HepG2 (cell line): ENCODE measurements at regions not wholly inside any gene's neighbourhood (a gene's known extent, or its start where the extent isn't known, plus 50 kb on each side); places are given as distances from the start of the nearest gene placed in this dataset.

ENCODE experiments used
- DR1 ChIP-seq: sonication (generic); formaldehyde crosslinking; IDR thresholded peaks from 2 replicates; pipeline ENCODE4 v1.8.0; 2021; ENCODE audit warnings: mild to moderate bottlenecking, missing genetic modification reagents, inconsistent platforms
- FOXK1 ChIP-seq: sonication (generic); formaldehyde crosslinking; IDR thresholded peaks from 2 replicates; pipeline ENCODE4 v1.4.0; 2020; ENCODE audit warnings: low read depth, missing genetic modification reagents, borderline replicate concordance
- FOXO4 ChIP-seq: sonication (generic); formaldehyde crosslinking; conservative IDR thresholded peaks from 2 replicates; pipeline ENCODE4 v1.8.1; 2023; ENCODE audit warnings: missing genetic modification reagents
- HNF4G ChIP-seq, 2 experiments: sonication (generic) in 1 of 2; formaldehyde crosslinking in 1 of 2; IDR thresholded peaks; 2 replicates each; pipeline versions ENCODE4 v1.4.0 to v1.6.1; 2011 to 2020; ENCODE audit warnings: borderline replicate concordance in 2 of 2, low read depth in 2 of 2, mild to moderate bottlenecking in 2 of 2, low read length in 1 of 2, missing genetic modification reagents in 1 of 2, moderate library complexity in 1 of 2
- NFAT5 ChIP-seq: sonication (generic); formaldehyde crosslinking; IDR thresholded peaks from 2 replicates; pipeline ENCODE4 v1.4.0; 2020; ENCODE audit warnings: missing genetic modification reagents
- RAD21 ChIP-seq: fragments of 450-650 bp; formaldehyde crosslinking; IDR thresholded peaks from 2 replicates; pipeline ENCODE4 v1.5.0; 2020; ENCODE audit warnings: mild to moderate bottlenecking
- ZMAT3 ChIP-seq: sonication (generic); formaldehyde crosslinking; conservative IDR thresholded peaks from 2 replicates; pipeline ENCODE4 v1.7.0; 2021; ENCODE audit warnings: missing genetic modification reagents
- ZNF431 ChIP-seq: sonication (generic); formaldehyde crosslinking; IDR thresholded peaks from 2 replicates; pipeline ENCODE4 v1.9.0; 2022; ENCODE audit warnings: missing genetic modification reagents, low read depth, mild to moderate bottlenecking, borderline replicate concordance
- ZNF512 ChIP-seq: sonication (generic); formaldehyde crosslinking; IDR thresholded peaks from 2 replicates; pipeline ENCODE4 v1.4.0; 2020; ENCODE audit warnings: mild to moderate bottlenecking, missing genetic modification reagents
- ZNF772 ChIP-seq: sonication (generic); formaldehyde crosslinking; IDR thresholded peaks from 2 replicates; pipeline ENCODE4 v1.5.0; 2020; ENCODE audit warnings: mild to moderate bottlenecking, missing genetic modification reagents
- TF ChIP-seq, protein P1 (sequence below): IDR thresholded peaks from 2 replicates; pipeline ENCODE4 v1.6.1; 2016; ENCODE audit warnings: low read depth, missing genetic modification reagents, missing compliant biosample characterization
- TF ChIP-seq, protein P2 (sequence below): IDR thresholded peaks from 2 replicates; pipeline ENCODE4 v1.6.1; 2016; ENCODE audit warnings: low read depth, borderline replicate concordance

DNA sequence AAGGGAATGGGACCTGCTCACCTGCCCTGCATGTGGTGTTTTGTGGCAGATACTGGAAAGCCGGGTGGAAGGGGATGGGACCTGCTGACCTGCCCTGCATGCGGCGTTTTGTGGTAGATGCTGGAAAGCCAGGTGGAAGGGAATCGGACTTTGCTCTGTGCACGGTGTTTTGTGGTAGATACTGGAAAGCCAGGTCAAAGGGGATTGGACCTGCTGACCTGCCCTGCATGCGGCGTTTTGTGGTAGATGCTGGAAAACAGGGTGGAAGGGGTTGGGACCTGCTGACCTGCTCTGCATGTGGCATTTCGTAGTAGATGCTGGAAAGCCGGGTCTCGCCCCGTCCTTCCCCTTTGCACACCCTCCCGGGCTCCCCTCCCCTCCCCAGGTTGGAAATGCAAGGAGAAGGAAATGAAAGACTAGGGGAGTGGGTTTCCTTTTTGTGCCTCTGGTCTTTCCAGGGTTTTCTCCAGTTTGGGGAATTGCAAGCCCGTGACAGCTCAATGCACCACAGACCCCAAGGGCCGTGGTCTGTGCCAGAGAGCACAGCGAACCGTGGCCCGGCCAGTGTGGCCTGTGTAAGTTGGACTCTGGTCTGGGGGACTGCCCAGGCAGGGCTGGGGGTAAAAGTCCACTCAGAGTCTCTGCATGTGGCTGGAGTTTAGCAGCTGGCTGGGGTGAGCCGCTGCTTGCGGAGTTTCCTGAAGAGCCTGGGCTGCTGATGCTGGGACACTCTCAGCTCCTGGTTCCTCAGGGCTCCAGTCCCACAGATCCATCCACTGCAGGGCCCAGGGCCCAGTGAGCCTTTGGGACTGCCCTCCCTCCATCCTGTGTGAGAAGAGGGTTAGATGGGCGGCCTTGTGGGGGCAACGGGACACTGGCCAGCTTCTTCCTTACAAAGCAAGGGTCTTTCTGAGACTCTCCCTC lies 105.5 kb downstream of the CRYAA start (continued):
- TF ChIP-seq, protein P1, sequence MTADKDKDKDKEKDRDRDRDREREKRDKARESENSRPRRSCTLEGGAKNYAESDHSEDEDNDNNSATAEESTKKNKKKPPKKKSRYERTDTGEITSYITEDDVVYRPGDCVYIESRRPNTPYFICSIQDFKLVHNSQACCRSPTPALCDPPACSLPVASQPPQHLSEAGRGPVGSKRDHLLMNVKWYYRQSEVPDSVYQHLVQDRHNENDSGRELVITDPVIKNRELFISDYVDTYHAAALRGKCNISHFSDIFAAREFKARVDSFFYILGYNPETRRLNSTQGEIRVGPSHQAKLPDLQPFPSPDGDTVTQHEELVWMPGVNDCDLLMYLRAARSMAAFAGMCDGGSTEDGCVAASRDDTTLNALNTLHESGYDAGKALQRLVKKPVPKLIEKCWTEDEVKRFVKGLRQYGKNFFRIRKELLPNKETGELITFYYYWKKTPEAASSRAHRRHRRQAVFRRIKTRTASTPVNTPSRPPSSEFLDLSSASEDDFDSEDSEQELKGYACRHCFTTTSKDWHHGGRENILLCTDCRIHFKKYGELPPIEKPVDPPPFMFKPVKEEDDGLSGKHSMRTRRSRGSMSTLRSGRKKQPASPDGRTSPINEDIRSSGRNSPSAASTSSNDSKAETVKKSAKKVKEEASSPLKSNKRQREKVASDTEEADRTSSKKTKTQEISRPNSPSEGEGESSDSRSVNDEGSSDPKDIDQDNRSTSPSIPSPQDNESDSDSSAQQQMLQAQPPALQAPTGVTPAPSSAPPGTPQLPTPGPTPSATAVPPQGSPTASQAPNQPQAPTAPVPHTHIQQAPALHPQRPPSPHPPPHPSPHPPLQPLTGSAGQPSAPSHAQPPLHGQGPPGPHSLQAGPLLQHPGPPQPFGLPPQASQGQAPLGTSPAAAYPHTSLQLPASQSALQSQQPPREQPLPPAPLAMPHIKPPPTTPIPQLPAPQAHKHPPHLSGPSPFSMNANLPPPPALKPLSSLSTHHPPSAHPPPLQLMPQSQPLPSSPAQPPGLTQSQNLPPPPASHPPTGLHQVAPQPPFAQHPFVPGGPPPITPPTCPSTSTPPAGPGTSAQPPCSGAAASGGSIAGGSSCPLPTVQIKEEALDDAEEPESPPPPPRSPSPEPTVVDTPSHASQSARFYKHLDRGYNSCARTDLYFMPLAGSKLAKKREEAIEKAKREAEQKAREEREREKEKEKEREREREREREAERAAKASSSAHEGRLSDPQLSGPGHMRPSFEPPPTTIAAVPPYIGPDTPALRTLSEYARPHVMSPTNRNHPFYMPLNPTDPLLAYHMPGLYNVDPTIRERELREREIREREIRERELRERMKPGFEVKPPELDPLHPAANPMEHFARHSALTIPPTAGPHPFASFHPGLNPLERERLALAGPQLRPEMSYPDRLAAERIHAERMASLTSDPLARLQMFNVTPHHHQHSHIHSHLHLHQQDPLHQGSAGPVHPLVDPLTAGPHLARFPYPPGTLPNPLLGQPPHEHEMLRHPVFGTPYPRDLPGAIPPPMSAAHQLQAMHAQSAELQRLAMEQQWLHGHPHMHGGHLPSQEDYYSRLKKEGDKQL (CRISPR knock-in tag), result no peak
- TF ChIP-seq ZNF431 (no peak), HNF4G (IDR thresholded peaks at IDR 0.05; ENCODE audit: borderline replicate concordance, low read depth, low read length) (peak; percentile 94), HNF4G (CRISPR knock-in tag; IDR thresholded peaks at IDR 0.05; ENCODE audit: borderline replicate concordance, low read depth) (peak; percentile 73), ZMAT3 (no peak; the same call in 1 of the 2 replicates), NFAT5 (CRISPR knock-in tag) (no peak), DR1 (CRISPR knock-in tag) (no peak), RAD21 (CRISPR knock-in tag) (no peak), FOXO4 (no peak), FOXK1 (CRISPR knock-in tag) (no peak), ZNF512 (CRISPR knock-in tag) (no peak), ZNF772 (CRISPR knock-in tag) (no peak)
- TF ChIP-seq, protein P2, sequence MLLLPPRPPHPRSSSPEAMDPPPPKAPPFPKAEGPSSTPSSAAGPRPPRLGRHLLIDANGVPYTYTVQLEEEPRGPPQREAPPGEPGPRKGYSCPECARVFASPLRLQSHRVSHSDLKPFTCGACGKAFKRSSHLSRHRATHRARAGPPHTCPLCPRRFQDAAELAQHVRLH, result no peak
